Cardiac septum (tissue), 1 donor: ENCODE measurements at regions not wholly inside any gene's neighbourhood (a gene's known extent, or its start where the extent isn't known, plus 50 kb on each side); places are given as distances from the start of the nearest gene placed in this dataset.
"Not testable (repeated sequence)": the region's sequence is repeated elsewhere in the genome, so short reads cannot be mapped to it uniquely, and the experiment has no call there.

Experiments used
- DNase-seq: peaks from one replicate; pipeline ENCODE4 v3.0.0-alpha.2; 2020; ENCODE audit warnings: low spot score
- intact Hi-C: fragments of 100-400 bp; cut with DNase I; formaldehyde crosslinking; loops from one replicate; pipeline ENCODE4 v1.14.0; 2022
- donor health status: DM: no; HTN: no; CAD: no.

DNA sequence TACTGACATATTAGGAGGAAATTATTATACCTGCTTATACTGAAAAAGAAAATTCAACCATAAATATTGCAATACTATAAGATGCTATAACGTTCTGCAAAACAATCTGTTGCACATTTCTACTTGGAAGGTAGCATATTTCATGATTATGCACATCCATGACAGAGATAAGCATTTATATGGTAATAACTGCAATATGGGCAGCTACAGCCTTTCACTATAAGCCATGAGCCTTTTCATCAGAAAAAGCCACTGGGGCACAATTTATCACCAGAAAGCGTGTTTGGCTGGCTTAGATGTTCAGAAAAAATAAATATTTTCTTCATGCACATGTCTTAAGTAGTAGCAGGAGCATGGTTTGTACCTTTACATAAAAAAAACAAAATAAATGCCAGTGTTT, 340.7 kb downstream of the GALC start:
- intact Hi-C loops = no loop called here
- no peak for DNase-seq

GRCh38 chr14:87644689-87645088, 348.3 kb downstream of the GALC start:
- intact Hi-C loops = no loop called here

DNA sequence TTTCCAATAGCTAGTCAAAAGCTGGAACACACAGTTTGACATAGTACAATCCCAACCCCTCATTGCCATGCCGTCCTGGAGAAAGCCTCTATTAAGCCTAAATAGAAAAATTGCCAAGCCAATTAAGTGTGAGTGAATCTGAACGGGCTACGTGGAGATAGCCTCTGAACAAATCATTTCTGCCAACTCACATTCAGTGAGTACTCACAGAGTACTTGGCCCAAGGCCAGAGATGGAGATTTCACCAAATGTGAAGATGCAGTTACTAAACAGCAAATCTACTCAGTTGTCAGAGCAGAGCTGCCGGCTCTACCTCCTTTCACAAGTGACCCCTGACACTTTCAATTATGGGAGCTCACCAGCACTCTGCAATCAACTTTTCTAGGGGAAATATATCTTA, 350.0 kb downstream of the GALC start:
- DNase-seq = no peak
- intact Hi-C loops = no loop called here

More at GRCh38 chr14:87644689-87645088, 348.3 kb downstream of the GALC start:
- no peak for DNase-seq

DNA sequence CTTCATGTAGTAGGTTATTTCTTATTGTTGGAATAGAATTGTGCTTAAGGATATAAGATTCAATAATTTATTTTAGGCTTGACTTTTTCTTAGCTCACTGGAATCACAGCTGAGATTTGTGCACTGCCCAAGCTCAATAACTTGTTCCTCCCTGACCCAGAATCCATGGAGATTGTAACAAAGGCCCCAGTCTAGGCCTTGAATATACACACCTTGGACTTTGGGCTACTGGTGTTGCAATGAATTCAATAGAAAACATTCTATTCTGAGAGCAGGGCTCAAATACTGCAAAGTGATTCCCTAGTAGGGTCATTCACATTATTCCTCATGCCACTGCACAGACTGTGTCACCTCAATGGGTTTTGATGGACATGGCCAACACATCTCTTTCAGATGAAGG, 352.4 kb downstream of the GALC start:
- no peak for DNase-seq
- intact Hi-C loops = no loop called here

DNA sequence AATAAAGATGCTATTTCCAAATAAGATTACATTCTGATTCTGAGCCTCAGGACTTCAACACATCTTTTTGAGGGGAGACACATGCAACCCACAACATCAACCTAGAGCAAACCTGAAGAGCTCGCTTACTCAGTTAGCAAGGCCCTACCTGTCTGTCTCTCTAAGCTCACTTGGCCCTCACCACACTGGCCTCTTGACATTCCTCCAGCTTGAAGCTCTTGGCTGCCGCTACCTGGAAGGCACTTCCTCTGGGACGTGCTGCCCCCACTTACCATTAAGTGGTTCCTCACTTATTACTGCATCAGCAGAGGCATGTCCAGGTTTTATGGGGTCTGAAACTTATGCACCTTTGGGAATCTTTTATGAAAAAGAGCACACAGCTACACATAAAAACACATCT, 354.8 kb downstream of the GALC start:
- intact Hi-C loops = no loop called here

DNA sequence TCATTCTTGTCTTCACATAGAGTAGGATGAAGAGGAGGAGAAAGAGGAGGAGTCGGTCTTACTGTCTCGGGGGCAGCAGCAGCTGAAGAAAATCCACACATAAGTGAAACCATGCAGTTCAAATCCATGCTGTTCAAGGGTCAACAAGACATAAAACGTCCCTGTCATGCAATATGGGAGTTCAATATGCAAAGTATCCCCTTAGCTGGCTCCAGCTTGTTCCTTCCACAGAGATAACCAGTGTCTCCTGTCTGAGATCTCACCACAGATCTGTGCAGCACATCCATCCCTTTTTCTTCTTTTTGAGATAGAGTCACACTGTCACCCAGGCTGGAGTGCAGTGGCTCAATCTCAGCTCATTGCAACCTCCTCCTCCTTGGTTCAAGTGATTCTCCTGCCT, 357.5 kb downstream of the GALC start:
- intact Hi-C loops = no loop called here
- DNase-seq = no peak

More for the DNA sequence above, 354.8 kb downstream of the GALC start:
- no peak for DNase-seq

- no peak for DNase-seq
- intact Hi-C loops = no loop called here
Measured at GRCh38 chr14:87632796-87633195, 360.2 kb downstream of the GALC start.

- no peak for DNase-seq
- intact Hi-C loops = no loop called here
Measured at GRCh38 chr14:87630846-87631245, 362.1 kb downstream of the GALC start.

GRCh38 chr14:87629788-87630187, 363.2 kb downstream of the GALC start:
- intact Hi-C loops = no loop called here
- DNase-seq = no peak

- no peak for DNase-seq
- intact Hi-C loops = no loop called here
Measured at GRCh38 chr14:87628780-87629179, 364.2 kb downstream of the GALC start.

DNA sequence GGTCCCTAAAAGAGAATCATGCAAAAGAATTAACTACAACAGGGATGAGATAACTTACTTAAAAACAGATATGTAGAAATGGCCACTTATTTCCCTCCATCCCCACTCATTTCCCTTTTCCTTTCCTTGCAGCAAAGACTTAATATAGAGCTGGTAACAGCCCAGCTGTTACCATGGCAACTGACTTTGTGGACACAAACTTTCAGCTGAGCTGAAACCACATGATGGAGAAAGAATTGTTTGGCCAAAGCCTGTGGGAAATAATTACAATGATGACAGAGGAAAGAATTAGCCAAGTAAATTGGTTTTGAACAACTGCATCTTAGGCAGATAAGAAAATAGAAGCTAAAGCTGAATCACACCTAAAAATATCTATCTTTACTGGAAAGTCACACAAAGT, 364.9 kb downstream of the GALC start:
- intact Hi-C loops = no loop called here
- no peak for DNase-seq

DNA sequence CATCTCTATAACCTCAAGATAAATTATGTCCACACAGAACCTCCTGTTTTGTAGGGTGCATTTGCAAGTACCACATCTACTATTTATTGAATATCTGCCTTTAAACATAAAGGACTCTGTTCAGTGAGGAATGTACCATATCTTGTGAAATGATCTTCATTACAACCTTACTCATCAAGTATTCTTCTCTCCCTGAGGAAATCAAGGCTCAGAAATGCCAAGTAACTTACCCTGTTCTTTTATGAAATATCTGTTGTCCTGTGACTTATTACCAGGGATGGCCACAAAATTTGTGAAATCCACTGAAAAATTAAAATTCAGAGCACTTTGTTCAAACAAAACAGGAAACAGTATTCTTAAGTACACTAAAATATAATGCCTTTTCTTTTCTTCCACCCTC, 366.7 kb downstream of the GALC start:
- DNase-seq = no peak
- intact Hi-C loops = no loop called here

GRCh38 chr14:87623616-87624015, 369.4 kb downstream of the GALC start:
- DNase-seq = no peak
- intact Hi-C loops = no loop called here

DNA sequence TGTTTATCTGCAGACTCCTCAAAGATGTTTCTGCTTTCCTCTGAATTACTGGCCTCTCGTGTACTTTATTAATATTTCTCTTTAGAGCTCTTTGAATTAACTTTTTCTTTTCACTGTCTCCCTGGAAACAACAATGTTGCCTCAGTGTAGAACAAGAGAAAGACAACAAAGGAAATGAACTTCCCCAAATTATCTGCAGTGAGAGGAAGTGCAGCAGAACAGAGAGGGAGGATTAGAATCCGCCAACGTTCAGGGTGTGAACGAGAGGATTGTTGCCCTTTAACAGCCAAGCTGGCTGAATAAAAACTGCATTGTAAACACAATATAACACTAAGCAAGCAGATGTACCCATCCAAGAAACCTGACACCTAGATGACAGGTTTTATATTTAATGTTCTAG, 375.9 kb downstream of the GALC start:
- DNase-seq = no peak
- intact Hi-C loops = no loop called here

GRCh38 chr14:87615822-87616679, 376.9 kb downstream of the GALC start:
- DNase-seq = no peak
- intact Hi-C loops = no loop called here

- no peak for DNase-seq
Measured at GRCh38 chr14:87615047-87615446, 377.9 kb downstream of the GALC start.

GRCh38 chr14:87613881-87614280, 379.1 kb downstream of the GALC start:
- intact Hi-C loops = no loop called here
- DNase-seq = no peak

More at GRCh38 chr14:87615047-87615446, 377.9 kb downstream of the GALC start:
- intact Hi-C loops = no loop called here

DNA sequence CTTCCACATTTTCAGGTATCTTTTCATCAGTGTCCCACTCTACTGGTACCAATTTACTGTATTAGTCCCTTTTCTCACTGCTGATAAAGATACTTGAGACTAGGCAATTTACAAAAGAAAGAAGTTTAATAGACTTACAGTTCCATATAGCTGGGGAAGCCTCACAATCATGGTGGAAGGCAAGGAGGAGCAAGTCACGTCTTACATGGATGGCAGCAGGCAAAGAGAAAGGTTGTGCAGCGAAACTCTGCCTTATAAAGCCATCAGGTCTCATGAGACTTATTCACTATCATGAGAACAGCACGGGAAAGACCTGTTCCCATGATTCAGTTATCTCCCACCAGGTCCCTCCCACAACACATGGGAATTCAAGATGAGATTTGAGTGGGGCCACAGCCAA, 385.9 kb downstream of the GALC start:
- intact Hi-C loops, DNase-seq: not testable (repeated sequence)

GRCh38 chr14:87601036-87601435, 391.9 kb downstream of the GALC start:
- intact Hi-C loops = no loop called here
- DNase-seq = no peak

DNA sequence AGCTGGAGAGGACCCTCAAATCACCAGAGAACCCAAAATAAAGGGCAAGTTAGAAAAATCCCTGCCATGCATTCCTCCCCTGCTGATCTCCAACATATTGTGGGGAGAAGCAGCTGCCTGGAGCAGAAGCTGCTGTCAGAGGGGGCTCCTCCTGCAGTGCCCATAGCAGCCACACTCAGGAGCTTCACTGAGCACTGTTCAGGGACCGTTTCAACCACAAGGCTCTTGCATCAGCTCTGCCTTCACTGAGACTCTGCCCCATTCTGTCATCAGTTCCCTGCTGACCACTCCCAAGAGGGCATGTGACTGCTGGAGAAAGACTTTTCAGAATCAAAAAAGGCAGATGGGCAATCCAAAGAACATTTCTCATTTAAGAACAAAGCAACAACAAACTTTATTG, 392.7 kb downstream of the GALC start:
- DNase-seq = no peak
- intact Hi-C loops = no loop called here

DNA sequence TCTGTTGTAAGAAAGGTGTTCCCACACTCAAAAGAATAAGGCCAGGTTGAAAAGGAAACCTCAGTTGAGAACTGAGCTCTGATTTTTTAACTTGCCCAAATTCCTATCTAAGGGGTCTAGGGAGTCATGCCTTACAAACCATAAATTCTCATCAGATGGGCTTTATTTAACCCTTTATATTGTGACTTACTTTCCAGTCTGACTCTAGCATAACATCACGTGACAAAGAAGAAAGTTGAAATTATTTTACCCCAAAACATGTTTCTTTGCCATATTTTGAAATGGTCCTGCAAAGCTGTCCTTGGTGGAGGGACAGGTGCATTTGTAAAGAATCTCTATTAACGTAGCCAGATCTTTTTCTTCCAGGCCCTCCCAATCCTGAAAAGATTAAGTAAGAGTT, 411.7 kb downstream of the GALC start:
- DNase-seq = no peak
- intact Hi-C loops = no loop called here

DNA sequence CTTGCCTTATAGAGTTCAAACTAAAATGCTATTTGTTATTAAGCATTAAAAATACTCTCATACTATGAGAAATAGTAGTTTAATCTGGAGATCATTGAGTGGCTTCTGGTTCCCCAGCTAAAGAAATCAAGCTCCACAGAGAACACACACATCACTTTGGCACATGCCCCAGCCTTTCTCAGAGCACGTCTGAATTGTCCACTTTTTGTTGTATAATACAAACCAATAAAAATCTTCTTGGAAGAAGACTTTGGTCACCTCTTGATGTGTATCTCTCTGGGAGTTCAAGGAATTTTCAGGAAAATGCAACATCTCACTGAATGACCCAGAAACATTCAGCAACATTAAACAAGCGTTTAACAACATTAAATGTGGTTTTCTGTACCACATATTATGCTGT, 413.9 kb downstream of the GALC start:
- intact Hi-C loops = no loop called here
- no peak for DNase-seq
